GM13976 (cell line): ENCODE measurements at regions not wholly inside any gene's neighbourhood (a gene's known extent, or its start where the extent isn't known, plus 50 kb on each side); places are given as distances from the start of the nearest gene placed in this dataset.

Experiments used
- DNase-seq: peaks from one replicate; pipeline ENCODE4 v3.0.0; 2012; ENCODE audit warnings: low spot score
- in situ Hi-C: fragments of 300-500 bp; cut with MboI; formaldehyde crosslinking; loops from one replicate; pipeline ENCODE4 v1.12.0; 2022; ENCODE audit warnings: low sequenced_read_pairs, mixed read lengths, inconsistent platforms; ENCODE audit not compliant: unreplicated experiment
- TF ChIP-seq, protein P1 (sequence below): IDR thresholded peaks from 2 replicates; pipeline ENCODE4 v1.5.1; 2012; ENCODE audit warnings: borderline replicate concordance, mild to moderate bottlenecking; ENCODE audit not compliant: insufficient read depth; ENCODE audit errors: extremely low read depth, missing control alignments, control extremely low read depth

DNA sequence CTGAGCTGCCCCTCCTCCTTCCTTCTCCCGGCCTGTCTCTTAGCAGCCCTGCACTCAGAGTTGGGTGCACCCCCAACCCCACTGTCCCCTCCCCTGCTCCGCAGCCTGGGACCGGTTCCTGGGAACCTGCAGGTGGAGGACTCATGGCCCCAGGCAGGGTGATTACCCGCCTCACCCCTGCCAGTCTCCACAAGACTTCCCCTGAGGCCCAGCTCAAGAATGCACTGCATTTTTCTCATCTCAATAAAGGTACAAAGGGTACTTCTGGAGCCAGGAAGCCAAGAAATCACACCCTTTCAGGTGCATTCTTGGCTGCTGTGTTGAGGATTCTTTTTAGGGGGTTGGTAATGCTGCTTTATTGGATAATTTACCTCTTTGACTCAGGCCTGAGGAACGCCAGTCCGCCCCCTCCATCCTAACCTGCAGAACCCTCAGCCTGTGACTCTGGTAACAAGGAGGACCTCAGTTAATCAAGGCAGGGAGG is 126.3 kb upstream of the TMPRSS2 start:
- in situ Hi-C loops: no loop called here
- no peak for DNase-seq
- TF ChIP-seq, protein P1, sequence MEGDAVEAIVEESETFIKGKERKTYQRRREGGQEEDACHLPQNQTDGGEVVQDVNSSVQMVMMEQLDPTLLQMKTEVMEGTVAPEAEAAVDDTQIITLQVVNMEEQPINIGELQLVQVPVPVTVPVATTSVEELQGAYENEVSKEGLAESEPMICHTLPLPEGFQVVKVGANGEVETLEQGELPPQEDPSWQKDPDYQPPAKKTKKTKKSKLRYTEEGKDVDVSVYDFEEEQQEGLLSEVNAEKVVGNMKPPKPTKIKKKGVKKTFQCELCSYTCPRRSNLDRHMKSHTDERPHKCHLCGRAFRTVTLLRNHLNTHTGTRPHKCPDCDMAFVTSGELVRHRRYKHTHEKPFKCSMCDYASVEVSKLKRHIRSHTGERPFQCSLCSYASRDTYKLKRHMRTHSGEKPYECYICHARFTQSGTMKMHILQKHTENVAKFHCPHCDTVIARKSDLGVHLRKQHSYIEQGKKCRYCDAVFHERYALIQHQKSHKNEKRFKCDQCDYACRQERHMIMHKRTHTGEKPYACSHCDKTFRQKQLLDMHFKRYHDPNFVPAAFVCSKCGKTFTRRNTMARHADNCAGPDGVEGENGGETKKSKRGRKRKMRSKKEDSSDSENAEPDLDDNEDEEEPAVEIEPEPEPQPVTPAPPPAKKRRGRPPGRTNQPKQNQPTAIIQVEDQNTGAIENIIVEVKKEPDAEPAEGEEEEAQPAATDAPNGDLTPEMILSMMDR: no peak

DNA sequence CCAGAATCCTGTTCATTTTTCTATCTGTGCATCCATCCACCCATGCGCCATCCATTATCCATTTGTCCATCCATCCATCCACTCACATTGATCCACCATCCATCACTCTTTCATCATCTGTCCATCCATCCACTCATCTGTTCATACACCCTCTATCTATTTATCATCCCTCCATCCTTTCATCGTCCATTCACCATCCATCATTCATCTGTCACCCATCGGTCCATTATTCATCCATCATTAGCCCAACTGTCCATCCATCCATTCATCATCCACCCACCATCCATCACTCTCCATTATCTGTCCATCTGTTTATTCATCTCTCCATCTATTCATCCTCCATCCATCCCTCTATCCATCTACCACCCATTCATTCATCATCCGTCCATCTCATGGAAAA is 125.7 kb upstream of the TMPRSS2 start:
- in situ Hi-C loops: no loop called here
- no peak for DNase-seq
- TF ChIP-seq, protein P1: no peak

DNA sequence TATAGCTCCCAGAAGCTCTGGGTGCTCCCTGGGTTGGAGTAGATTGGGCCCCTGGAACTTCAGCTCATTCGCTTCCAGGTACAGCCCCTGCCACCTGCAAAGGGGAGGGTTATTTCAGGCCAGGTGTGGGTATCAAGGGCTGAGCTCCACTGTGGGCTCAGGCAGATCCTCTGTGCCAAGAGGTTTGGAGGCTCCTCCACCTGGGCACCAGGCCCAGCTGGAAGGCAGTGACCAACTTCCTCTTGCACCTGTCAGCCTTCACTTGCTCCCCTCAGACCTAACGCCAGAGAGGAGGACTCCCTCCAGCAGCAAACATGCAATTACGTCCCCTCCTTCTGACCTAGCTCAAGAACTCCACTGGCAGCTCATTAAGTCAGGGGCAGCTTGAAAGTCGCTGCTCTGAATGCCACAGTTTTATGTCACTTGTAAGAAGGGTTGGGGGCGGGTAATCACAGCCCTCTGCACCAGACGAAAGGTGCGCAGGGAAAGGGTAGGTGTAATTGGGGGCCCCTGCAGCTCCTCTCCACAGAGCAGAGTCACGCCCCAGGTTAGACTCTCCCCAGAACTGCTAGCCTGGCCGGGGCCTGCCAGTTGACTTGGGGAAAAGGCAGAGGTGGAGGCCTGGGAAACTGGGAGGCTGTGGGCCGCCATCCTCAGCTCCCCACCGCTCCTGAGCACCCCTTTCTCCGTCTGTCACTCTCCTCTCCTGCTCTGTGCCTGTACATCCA is 125.0 kb upstream of the TMPRSS2 start:
- no peak for DNase-seq
- in situ Hi-C loops: no loop called here
- TF ChIP-seq, protein P1: no peak

DNA sequence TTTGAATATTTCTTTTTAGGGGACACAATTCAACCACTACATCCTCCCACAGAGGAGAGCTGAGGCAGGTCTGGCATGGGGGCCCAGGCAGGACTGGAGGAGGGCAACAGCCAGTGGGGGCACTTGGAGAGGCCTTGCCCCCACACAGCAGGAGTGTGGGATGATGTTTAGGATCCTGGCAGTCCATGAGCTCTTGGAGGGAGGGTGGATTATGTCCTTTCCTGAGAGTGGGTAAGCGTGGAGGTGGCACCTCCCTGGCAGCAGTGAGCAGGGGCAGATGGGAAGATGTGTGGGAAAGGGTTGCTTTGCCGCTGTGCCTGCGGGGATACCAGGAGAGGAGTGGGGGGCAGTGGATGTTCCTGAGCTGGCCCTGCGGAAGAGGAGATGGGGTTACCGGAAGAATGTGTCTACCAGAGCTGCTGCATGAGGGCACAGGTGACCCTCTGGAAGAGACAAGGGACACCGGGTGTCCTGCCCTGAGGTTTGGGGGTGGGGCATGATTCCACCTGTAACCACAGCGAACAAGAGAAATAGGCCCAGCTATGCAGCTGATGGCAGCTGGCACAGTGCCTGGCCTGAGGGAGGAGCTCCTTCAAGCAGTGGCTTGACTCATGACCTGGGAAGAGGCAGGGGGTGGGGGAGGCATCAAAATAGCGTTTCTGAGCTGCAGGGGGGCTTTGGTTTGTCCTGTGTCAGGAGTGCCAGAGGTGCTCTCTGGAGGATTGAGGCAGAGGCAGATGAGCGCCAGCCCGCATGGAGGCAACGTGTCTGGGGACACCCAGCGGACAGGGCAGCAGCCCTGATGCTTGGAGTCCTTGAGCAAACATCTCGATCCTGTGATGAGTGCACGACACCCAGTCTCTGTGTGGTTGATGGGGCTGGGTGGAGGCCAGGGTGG is 123.9 kb upstream of the TMPRSS2 start:
- DNase-seq: no peak
- TF ChIP-seq, protein P1: no peak
- in situ Hi-C loops: no loop called here

DNA sequence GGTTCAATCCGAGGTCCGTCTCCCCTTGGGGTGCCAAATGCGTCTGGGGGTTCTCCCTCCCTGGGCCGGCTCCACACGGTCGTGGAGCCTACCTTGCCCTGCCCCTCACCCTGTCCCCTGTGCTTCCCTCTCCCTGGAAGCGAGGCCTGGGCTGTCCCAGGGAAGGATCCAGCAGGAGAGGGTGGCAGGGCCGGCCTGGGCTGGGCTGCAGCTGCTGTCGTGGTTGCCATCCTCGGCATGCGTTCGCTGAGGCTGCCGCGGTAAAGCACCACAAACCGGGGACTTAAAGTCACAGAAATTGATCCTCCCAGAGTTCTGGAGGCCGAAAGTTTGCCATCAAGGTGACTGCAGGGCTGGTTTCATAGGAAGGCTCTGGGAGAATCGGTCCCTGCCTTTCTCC is 123.0 kb upstream of the TMPRSS2 start:
- in situ Hi-C loops: no loop called here
- no peak for DNase-seq
- TF ChIP-seq, protein P1: no peak

DNA sequence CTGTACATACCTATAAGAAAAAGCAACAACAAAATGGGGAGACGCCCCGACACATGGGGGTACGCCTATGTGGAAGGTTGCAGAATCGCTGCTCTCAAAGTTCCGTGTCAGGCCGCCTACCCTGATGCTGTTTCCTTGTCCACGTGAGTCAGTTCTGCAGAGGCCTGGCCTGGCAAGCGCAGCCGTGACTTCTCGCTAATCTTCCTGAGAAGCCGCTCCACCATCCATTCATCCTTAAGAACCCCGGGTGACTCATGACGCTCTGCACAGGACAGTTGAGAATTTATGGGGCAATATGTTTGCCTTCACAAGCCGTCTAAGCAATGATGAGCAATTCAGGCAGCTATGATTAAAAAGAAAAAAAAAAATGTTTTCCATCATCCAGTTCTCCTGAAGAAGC is 122.3 kb upstream of the TMPRSS2 start:
- DNase-seq: no peak
- in situ Hi-C loops: no loop called here
- TF ChIP-seq, protein P1: no peak
